ENCODE measurements at regions not wholly inside any gene's neighbourhood (a gene's known extent, or its start where the extent isn't known, plus 50 kb on each side); places are given as distances from the start of the nearest gene placed in this dataset.

GRCh38 chr3:30069056-30069455, 537.3 kb upstream of the TGFBR2 start:
- DNase-seq: no peak

GRCh38 chr3:30073040-30073439, 533.4 kb upstream of the TGFBR2 start:
- no peak for DNase-seq

GRCh38 chr3:30073622-30074021, 532.8 kb upstream of the TGFBR2 start:
- no peak for DNase-seq

DNA sequence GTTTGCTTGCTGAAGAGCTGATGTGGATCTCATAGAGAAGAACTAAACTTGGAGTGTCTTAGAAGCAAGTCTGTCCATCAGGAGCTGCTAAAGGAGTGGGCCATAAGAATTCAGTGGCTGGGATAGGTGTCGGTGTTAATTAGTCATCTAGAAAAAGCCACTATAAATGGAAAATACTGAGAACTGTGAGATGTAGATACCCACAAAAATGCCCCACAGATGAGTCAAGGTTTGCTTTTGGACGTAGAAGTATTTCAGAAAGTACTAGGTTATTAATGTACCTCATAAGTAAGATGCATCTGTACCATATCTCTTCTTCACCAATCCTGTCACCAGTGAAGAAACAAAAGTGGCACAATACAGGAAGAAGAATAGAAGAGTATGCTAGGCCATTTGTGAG, 530.9 kb upstream of the TGFBR2 start:
- DNase-seq: peak; percentile 4

DNA sequence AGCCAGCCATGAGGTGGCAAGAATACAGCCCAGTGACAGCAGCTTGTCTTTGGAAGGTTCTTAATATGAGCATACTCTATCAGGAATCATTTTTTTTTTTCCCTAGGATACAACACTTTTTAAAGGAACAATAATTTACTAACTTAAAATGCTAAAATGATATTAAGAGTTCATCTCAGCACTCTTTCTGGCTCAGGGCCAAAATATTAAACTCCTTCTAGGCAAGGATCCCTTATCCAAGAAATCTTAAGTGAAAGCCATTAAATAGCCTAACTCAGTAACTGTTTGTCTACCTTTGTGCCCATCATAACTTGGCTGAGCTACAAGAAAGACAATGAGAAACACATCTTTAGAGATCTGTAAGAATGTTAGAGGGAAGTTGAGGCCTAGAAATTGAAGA, 529.5 kb upstream of the TGFBR2 start:
- DNase-seq: no peak

DNA sequence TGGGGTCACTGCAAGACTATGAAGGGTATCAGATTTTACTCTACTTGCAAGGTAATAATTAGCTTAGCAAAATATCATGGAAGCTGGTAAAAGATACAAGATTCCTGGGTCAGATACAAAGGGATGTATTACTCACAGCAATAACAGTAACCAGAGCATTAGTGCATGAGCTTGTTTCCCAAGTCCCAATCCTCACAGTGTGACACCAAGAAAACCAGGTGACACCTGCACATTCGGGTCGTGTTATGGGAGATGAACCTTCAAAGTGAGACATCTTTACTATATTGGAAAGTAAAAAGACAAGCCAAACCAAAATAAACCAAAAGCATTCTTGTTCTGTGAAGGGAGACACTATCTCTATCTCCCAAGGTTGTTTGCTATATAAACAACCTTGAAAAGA, 528.7 kb upstream of the TGFBR2 start:
- DNase-seq: no peak

DNA sequence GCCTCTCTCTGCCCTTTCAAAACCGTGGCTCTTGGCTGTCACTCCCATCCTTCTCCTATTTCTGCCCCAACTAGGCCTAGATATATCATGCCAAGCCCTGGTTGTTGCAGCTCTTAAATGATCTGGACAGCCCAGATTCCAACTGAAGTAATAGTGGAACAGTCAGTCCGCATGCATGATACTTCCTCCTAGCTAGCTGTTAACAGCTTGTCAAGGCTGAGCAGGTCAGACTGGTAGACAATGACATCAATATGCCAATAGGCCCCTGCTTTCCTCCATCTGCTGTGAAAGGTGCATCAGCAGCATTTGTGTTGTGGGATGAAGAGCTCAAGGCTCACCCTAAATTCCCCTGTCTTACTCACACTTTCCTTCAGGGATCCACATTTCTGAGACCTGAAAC, 527.7 kb upstream of the TGFBR2 start:
- DNase-seq: no peak

DNA sequence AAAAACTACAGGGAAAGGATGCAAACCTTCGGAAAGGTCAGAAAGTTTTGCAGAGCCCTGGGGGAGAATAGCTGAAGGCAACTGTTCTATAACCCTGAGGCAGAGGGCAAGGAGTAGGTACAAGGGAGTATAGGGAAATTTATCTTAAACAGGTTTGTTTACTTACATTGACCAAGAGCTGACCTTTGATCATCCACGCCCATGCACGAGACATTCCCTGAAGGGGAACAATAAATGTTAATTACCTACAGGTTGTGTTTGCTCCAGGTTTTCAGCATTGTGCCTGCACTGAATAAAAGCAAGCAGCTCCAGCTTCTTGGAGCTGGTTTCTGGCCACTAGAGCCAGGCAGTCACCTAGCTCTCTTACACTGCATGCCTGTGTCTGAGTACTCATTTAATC, 524.5 kb upstream of the TGFBR2 start:
- no peak for DNase-seq

DNA sequence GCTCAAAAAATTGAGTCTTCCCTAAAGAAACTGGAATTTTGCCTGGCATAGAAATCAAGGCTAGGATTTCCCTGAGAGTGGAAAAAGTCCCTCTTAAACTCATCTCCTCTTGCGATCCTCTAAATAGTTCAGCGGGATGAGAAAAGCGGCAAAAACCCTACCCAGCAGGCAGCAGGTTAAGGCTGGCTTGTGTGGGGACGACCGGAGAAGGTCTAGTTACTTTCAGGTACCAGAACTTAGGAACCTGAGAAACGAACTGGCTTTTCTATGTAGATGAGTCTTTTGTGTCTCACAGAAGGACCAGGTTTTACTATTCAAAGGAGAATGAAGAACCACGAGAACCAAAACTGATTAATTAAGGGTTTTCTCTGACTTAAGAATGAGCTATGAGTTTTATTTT, 523.7 kb upstream of the TGFBR2 start:
- DNase-seq: no peak

DNA sequence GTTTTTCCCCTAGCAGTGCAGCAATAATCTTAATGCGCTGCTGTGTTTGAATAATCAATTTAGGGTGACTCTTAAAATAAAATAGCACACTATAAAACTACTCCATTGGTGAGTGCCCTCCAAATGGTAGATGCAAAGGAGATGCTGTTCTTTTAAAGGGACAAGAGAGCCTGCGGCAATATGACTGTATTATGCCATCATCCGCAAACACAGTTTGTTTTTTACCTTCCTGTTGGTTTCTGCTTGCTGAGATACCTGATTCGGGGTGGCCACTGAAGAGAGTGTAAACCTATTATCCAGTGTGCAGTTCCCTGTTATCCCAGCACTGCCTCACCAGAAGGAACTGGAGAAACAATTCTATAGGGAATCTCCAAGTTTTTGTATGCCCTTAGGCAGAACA, 523.1 kb upstream of the TGFBR2 start:
- DNase-seq: no peak

DNA sequence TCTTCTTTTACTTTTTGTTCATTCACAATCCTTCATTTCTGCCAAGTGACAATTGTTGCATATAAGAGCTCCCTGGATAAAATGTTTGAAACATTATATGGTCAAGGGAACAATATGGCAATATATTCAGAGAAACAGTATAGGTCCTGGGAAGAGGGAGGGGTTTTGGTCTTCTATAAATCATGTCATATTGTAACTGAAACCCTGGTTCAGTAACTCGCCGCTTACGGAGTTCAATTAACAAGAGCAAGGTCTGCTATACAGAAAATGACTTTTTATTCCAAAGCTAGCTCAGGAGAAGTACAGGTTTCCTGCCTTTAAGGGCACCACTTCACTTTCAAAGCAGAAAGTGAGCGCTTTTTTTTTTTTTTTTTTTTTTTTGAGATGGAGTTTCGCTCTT, 522.1 kb upstream of the TGFBR2 start:
- DNase-seq: no peak

- peak; percentile 25 for DNase-seq
Observed at GRCh38 chr3:30084971-30085403, 521.4 kb upstream of the TGFBR2 start.

- no peak for DNase-seq
Observed at GRCh38 chr3:30085486-30085885, 520.9 kb upstream of the TGFBR2 start.

DNA sequence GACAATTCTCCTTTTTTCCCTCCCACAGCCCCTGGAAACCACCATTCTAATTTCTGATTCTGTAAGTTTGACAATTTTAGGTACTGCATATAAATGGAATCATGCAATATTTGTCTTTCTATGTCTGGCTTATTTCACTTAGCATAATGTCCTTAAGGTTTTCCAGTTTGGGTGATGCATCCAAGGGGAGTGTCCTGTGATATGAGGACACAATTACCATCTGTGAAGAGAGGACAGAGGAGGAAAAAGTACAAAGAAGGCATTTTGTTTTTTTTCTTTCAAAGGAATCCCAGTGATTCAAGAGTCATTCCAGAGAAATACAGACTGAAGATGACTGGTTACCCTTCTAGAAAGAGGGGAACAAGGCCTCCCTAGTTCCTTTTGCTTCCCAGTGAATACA, 514.7 kb upstream of the TGFBR2 start:
- DNase-seq: no peak

DNA sequence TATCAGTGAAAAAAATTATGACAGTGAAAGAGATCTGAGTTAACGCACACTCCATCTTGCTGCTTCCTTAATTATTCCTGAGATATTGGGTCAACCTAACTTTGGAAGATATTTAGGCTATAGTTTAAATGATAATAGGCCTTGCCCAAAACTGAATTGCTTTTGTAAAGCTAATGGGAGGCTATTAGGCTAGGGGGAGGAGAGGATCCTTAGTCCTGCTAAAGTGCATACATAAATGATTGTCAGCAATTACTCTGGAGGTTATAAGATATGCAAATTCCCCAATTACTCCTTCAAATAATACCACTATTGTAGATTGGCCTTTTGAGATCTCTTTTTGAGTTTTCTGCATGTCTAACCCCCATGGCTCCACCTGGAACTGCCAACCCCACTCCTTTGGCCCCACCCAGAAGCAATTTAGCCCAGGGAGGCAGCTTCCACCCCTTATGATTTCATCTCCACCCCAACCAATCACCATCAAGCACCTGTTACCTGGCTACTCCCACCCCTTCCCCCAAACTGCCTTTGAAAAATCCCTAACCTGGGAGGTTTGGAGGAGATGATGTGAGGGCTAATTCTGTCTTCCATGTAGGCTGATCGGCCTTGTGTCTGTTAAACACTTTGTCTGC, 509.3 kb upstream of the TGFBR2 start:
- no peak for DNase-seq

- peak; percentile 16 for DNase-seq
Observed at GRCh38 chr3:30098243-30098642, 508.2 kb upstream of the TGFBR2 start.

- DNase-seq: peak; percentile 42
Observed at GRCh38 chr3:30098653-30099455, 507.5 kb upstream of the TGFBR2 start.

DNA sequence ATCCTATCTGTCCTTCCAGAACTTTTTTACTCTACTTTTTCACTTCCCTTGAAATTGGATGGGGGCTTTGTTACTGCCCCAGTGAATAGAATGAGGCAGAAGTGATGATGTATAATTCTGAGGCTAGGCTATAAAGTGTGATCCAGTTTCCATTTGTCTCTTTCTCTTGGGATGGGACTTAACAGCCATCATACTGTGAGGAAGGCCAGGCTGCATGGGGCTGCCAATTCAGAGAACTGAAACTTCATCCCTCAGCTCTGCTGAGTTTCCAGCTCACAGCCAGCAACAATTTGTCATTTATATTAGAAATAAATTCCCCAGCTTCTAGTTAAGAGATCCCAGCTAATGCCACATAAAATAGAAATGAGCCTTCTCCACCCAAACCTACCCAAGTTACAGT, 504.0 kb upstream of the TGFBR2 start:
- no peak for DNase-seq

GRCh38 chr3:30103186-30103585, 503.2 kb upstream of the TGFBR2 start:
- DNase-seq: no peak

- DNase-seq: no peak
Observed at GRCh38 chr3:30107531-30107930, 498.9 kb upstream of the TGFBR2 start.

GRCh38 chr3:30112411-30112810, 494.0 kb upstream of the TGFBR2 start:
- DNase-seq: no peak

DNA sequence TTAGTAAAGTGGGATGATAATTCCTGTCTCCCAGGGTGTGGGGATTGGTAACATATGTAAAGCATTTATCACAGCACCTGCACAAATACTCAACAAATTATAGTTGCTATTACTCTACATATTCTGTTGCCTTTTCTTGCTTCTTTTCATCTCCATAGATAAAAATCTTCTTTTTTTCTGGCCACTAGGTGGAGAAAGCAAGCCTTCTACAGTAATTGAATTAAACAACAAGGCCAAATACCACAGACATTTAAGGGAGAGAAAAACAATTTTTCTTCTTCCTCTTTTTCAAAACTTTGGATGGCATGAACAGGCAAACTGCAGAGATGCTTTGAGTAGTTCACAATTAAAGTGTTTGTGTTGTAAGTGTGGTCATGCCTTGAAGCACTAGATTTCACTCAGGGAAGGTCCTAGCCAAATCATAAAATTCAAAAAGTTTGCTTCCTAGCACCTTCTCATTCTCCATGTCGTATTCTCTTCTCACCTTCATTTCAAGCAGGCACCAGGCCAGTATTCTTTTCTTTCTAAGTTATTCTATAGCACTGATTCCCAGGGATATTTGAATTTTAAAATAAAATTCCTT, 493.4 kb upstream of the TGFBR2 start:
- peak; percentile 59 for DNase-seq

DNA sequence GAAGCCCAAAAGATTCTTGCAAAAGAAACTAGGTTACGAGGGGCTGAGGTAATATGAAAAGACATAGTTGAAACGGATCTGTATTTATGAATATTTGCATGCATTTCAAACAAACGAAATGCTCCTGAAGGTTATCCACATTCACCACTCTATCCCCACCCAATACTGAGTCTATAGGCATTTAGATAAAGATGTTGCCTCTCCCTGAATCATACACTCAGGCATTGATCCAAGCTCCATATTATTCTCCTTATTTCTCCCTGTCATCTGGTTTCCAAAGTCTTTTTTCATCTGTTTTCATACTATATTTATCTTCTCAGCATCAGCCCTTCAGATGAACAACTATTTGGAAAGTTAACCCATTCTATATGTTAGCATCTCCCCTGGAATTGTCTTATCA, 492.5 kb upstream of the TGFBR2 start:
- DNase-seq: no peak

DNA sequence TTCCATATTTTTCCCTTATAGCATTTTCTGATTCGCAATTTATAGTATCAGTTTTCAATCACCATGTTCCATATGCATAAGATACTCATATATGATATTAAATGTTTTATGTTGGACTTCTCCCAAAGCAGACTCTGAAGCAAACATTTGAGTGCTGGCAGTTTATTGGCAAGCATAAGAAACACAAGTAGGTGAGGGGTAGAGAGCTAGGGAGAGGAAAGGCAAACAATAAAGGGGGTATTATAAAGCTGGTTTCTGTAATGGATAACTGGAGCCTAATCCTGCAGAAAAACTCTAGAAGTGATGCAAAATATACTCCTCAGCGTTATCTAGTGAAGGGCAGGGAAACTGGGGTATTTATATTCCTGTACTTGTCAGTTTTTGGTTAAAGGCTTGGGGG, 491.5 kb upstream of the TGFBR2 start:
- DNase-seq: no peak

All from fibroblast of skin of back (primary cell).